ENCODE measurements at regions not wholly inside any gene's neighbourhood (a gene's known extent, or its start where the extent isn't known, plus 50 kb on each side); places are given as distances from the start of the nearest gene placed in this dataset.
"Not testable (repeated sequence)": the region's sequence is repeated elsewhere in the genome, so short reads cannot be mapped to it uniquely, and the experiment has no call there.

GRCh38 chr4:104365618-104366017 lies 129.1 kb downstream of the CXXC4 start:
- Histone ChIP-seq H3K9me3 (ENCODE audit: control insufficient read depth, insufficient read depth, low read length) (no peaks in the 10 kb centered on the region), H3K4me1 (ENCODE audit: insufficient read depth, low read length) (no peaks in the 10 kb centered on the region), H3K36me3 (ENCODE audit: insufficient read depth, low read length) (no peaks in the 10 kb centered on the region), H3K9ac (ENCODE audit: low read depth, low read length) (no peak overlapping the region)

GRCh38 chr4:104353481-104353880 lies 141.2 kb downstream of the CXXC4 start:
- no peaks in the 10 kb centered on the region for H3K9me3 ChIP-seq (ENCODE audit: control insufficient read depth, insufficient read depth, low read length)
- H3K36me3 ChIP-seq (ENCODE audit: insufficient read depth, low read length) = no peaks in the 10 kb centered on the region
- H3K9ac ChIP-seq (ENCODE audit: low read depth, low read length) = no peak overlapping the region
- no peaks in the 10 kb centered on the region for H3K4me1 ChIP-seq (ENCODE audit: insufficient read depth, low read length)

- H3K36me3 ChIP-seq (ENCODE audit: insufficient read depth, low read length) = no peaks in the 10 kb centered on the region
- H3K9me3 ChIP-seq (ENCODE audit: control insufficient read depth, insufficient read depth, low read length) = no peaks in the 10 kb centered on the region
- no peaks in the 10 kb centered on the region for H3K4me1 ChIP-seq (ENCODE audit: insufficient read depth, low read length)
- no peak overlapping the region for H3K9ac ChIP-seq (ENCODE audit: low read depth, low read length)
These were observed 142.5 kb downstream of the CXXC4 start for GRCh38 chr4:104352211-104352610.

GRCh38 chr4:104351706-104352105 lies 143.0 kb downstream of the CXXC4 start:
- no peaks in the 10 kb centered on the region for H3K9me3 ChIP-seq (ENCODE audit: control insufficient read depth, insufficient read depth, low read length)
- no peaks in the 10 kb centered on the region for H3K4me1 ChIP-seq (ENCODE audit: insufficient read depth, low read length)
- no peaks in the 10 kb centered on the region for H3K36me3 ChIP-seq (ENCODE audit: insufficient read depth, low read length)
- no peak overlapping the region for H3K9ac ChIP-seq (ENCODE audit: low read depth, low read length)

DNA sequence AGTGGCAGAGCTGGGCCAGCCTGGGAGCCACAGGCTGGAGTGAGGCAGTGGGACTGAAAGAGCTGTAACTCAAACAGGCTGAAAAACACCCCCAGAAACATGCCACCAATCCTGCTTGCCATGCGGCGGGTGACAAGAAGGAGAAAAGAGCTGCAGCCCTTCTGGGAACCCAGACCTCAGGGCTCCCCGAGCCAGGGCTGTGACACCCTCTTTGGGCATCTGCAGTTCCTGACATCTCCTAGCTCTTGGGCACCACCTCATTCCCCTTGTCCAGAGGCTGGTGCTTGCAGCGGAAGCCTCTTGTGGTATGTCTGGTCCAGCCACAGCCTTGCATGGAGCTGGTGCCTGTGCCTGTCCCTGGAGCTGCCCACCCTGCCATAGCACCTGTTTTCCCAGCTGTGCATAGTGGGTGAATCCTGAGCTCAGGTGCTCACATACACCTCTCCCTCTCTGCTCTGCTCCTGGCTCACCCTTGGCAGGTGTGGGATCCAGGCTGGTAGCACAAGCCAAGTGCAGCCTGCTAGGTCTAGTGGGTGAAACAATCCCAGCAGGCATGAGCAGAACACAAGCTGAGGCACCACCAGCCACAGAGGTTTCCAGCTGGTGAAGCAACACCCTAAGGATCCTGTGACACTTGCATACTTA lies 149.0 kb downstream of the CXXC4 start:
- Histone ChIP-seq H3K4me1 (ENCODE audit: insufficient read depth, low read length) (no peaks in the 10 kb centered on the region), H3K36me3 (ENCODE audit: insufficient read depth, low read length) (no peaks in the 10 kb centered on the region), H3K9me3 (ENCODE audit: control insufficient read depth, insufficient read depth, low read length) (peaks cover 4% of the 10 kb centered on the region; the same call in 1 of the 2 replicates), H3K9ac (ENCODE audit: low read depth, low read length) (no peak overlapping the region)

DNA sequence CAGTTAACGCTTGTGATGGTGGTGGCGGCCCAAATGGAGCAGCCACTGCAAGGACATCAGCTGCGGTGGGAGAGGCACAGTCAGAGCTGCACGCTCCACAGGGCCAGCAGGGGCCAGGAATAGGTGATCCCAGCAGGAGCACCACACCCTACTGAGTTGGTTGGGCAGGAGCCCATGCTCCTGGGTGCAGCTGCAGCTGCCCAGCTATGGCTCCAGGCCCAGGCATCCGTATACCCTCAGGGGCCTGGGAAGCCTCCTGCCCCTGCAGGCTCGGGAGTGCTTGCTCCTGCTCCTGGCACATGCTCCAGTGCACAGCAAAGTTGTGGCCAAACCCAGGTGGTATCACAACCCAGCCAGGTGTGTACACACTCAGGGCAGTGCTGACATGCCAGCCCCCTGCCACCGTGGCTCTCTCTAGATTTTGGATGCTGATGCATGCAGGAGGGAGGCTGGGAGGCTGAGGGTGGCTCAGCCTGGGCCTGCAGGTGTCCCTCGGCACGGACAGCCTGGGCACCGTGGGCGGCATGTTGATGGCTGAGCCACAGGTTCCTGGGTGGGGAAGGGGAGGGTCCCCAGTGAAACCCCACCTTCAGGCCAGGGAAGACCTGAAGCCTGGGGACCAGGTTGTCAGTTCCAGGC lies 150.2 kb downstream of the CXXC4 start:
- no peaks in the 10 kb centered on the region for H3K4me1 ChIP-seq (ENCODE audit: insufficient read depth, low read length)
- peaks cover 4% of the 10 kb centered on the region; the same call in 1 of the 2 replicates for H3K9me3 ChIP-seq (ENCODE audit: control insufficient read depth, insufficient read depth, low read length)
- H3K36me3 ChIP-seq (ENCODE audit: insufficient read depth, low read length) = no peaks in the 10 kb centered on the region
- no peak overlapping the region for H3K9ac ChIP-seq (ENCODE audit: low read depth, low read length)

- no peaks in the 10 kb centered on the region for H3K36me3 ChIP-seq (ENCODE audit: insufficient read depth, low read length)
These were observed 160.3 kb downstream of the CXXC4 start for GRCh38 chr4:104334410-104334809.

DNA sequence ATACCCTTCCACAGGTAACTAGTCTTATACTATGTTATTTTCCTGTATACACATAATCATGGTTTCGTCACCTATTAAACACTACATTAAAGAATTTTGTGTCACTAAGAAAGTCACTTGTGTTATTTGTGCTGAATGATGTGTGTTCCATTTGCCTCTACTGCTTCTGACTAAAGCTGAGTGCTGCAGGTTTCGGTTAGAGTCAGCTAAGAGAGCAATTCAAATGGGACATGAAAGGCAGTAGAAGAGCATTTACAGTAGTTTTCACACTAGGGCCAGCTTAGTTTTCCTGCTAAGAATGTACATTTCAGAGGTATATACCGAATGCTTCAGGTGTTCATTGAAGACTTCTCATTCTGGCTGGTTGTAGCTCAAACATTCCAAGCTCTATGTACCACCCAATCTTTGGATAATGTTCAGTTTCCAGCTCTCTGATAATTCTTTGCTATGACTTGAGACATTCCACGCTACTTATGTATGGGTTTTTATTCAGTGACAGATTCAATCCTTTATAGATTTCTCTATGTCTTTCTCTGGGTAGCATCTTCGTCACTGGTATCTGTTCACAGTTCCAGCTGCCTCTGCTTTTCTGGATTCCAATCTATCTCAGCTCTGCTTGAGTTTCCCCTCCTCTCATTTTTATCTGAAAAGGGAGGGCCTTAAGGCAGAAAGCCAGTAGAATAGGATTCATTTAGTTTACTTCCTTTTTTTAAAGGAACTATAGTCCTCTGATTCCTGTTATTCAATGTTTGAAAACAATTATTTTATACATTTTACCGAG lies 164.4 kb downstream of the CXXC4 start:
- H3K4me1 ChIP-seq (ENCODE audit: insufficient read depth, low read length) = peaks cover 9% of the 10 kb centered on the region
- peaks cover 3% of the 10 kb centered on the region; the same call in 1 of the 2 replicates for H3K9me3 ChIP-seq (ENCODE audit: control insufficient read depth, insufficient read depth, low read length)
- H3K9ac ChIP-seq (ENCODE audit: low read depth, low read length) = no peak overlapping the region
- H3K36me3 ChIP-seq (ENCODE audit: insufficient read depth, low read length) = no peaks in the 10 kb centered on the region

More at GRCh38 chr4:104334410-104334809, 160.3 kb downstream of the CXXC4 start:
- H3K4me1 ChIP-seq (ENCODE audit: insufficient read depth, low read length) = peaks cover 9% of the 10 kb centered on the region
- H3K9me3 ChIP-seq (ENCODE audit: control insufficient read depth, insufficient read depth, low read length) = no peaks in the 10 kb centered on the region; the same call in 1 of the 2 replicates
- no peak overlapping the region for H3K9ac ChIP-seq (ENCODE audit: low read depth, low read length)

DNA sequence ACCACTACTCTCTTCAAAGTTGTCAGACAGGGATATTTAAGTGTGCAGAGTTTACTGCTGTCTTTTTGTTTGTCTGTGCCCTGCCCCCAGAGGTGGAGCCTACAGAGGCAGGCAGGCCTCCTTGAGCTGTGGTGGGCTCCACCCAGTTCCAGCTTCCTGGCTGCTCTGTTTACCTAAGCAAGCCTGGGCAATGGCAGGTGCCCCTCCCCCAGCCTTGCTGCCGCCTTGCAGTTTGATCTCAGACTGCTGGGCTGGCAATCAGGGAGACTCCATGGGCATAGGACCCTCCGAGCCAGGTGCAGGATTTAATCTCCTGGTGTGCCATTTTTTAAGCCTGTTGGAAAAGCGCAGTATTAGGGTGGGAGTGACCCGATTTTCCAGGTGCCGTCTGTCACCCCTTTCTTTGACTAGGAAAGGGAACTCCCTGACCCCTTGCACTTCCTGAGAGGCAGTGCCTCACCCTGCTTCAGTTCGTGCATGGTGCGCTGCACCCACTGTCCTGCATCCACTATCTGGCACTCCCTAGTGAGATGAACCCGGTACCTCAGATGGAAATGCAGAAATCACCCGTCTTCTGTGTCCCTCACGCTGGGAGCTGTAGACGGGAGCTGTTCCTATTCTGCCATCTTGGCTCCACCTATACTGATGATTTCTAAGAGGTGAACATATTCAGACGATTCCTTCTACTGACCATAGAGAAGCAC lies 167.6 kb downstream of the CXXC4 start:
- not testable (repeated sequence) for H3K9me3 ChIP-seq (ENCODE audit: control insufficient read depth, insufficient read depth, low read length)

GRCh38 chr4:104302731-104303130 lies 192.0 kb downstream of the CXXC4 start:
- Histone ChIP-seq H3K9me3 (ENCODE audit: control insufficient read depth, insufficient read depth, low read length) (no peaks in the 10 kb centered on the region), H3K4me1 (ENCODE audit: insufficient read depth, low read length) (peaks cover 4% of the 10 kb centered on the region; the same call in 1 of the 2 replicates), H3K9ac (ENCODE audit: low read depth, low read length) (no peak overlapping the region), H3K36me3 (ENCODE audit: insufficient read depth, low read length) (no peaks in the 10 kb centered on the region)

More for the DNA sequence above, 167.6 kb downstream of the CXXC4 start:
- not testable (repeated sequence) for H3K9ac ChIP-seq (ENCODE audit: low read depth, low read length); H3K4me1 ChIP-seq (ENCODE audit: insufficient read depth, low read length); H3K36me3 ChIP-seq (ENCODE audit: insufficient read depth, low read length)

GRCh38 chr4:104294811-104295210 lies 199.9 kb downstream of the CXXC4 start:
- H3K4me1 ChIP-seq (ENCODE audit: insufficient read depth, low read length) = no peaks in the 10 kb centered on the region
- no peaks in the 10 kb centered on the region for H3K36me3 ChIP-seq (ENCODE audit: insufficient read depth, low read length)
- H3K9me3 ChIP-seq (ENCODE audit: control insufficient read depth, insufficient read depth, low read length) = no peaks in the 10 kb centered on the region
- no peak overlapping the region for H3K9ac ChIP-seq (ENCODE audit: low read depth, low read length)

GRCh38 chr4:104286867-104287266 lies 207.8 kb downstream of the CXXC4 start:
- Histone ChIP-seq H3K36me3 (ENCODE audit: insufficient read depth, low read length) (no peaks in the 10 kb centered on the region), H3K9ac (ENCODE audit: low read depth, low read length) (no peak overlapping the region), H3K4me1 (ENCODE audit: insufficient read depth, low read length) (no peaks in the 10 kb centered on the region), H3K9me3 (ENCODE audit: control insufficient read depth, insufficient read depth, low read length) (no peaks in the 10 kb centered on the region)

DNA sequence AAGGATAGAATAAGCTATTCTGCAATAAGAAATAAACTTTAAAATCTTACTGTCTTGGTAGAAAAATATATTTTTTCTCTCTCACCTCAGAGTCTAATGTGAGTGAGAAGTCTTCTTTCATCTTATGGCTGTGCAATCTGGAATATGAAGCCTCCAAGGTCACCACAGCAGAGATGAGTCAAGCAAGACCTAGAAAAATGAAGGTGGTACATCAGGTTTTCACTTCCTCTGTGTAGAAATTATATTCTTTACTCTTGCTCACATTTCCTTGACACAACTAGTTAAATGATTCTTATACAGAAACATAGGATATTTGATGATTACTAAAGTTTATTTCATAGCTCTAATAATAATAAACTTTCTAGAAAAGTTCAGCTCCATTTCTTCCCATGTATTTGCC lies 211.4 kb downstream of the CXXC4 start:
- Histone ChIP-seq H3K9me3 (ENCODE audit: control insufficient read depth, insufficient read depth, low read length) (no peaks in the 10 kb centered on the region), H3K9ac (ENCODE audit: low read depth, low read length) (no peak overlapping the region), H3K36me3 (ENCODE audit: insufficient read depth, low read length) (no peaks in the 10 kb centered on the region), H3K4me1 (ENCODE audit: insufficient read depth, low read length) (no peaks in the 10 kb centered on the region)

DNA sequence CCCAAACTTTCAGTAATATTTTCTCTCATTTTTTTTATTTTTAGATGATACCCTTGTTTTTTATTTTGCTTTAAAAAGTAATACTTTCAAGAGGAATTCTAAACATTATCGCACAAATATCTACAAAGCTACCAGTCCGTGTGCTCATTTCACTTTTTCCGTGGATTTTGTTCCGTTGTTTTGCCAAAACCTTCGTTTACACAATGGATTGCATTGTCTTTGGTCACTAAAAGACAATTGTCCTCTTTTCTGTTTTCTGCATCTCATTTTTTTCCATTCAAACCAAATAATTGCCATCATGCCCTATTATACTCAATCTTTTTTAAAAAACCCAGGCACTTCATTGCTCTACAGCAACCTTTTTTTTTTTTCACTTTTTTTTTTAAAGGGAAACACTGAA lies 214.9 kb downstream of the CXXC4 start:
- Histone ChIP-seq H3K9ac (ENCODE audit: low read depth, low read length) (no peak overlapping the region), H3K36me3 (ENCODE audit: insufficient read depth, low read length) (no peaks in the 10 kb centered on the region), H3K9me3 (ENCODE audit: control insufficient read depth, insufficient read depth, low read length) (no peaks in the 10 kb centered on the region), H3K4me1 (ENCODE audit: insufficient read depth, low read length) (no peaks in the 10 kb centered on the region)

Measured in ES-I3 (cell line).